Activated naive CD8-positive, alpha-beta T cell treated with anti-CD3 and anti-CD28 coated beads, Interleukin-2, amount 50 U/mL, for 24 hours (primary cell): ENCODE measurements at regions not wholly inside any gene's neighbourhood (a gene's known extent, or its start where the extent isn't known, plus 50 kb on each side); places are given as distances from the start of the nearest gene placed in this dataset.

Experiments used
- ATAC-seq: fragments of 150-1000 bp; cut with Tn5 transposase; one replicate; pipeline ENCODE4 v1.10.0; 2021
- DNase-seq: peaks from one replicate; pipeline ENCODE4 v3.0.0; 2021
- H3K27ac Mint-ChIP-seq: one replicate; pipeline ENCODE4 v1.8.0; 2021; ENCODE audit warnings: mild to moderate bottlenecking, mixed read lengths
- H3K27me3 Mint-ChIP-seq: one replicate; pipeline ENCODE4 v1.8.0; 2021; ENCODE audit warnings: mixed read lengths
- H3K36me3 Mint-ChIP-seq: one replicate; pipeline ENCODE4 v1.8.0; 2021; ENCODE audit warnings: low read depth, mixed read lengths
- H3K4me1 Mint-ChIP-seq: one replicate; pipeline ENCODE4 v1.8.0; 2021; ENCODE audit warnings: mixed read lengths
- H3K4me3 Mint-ChIP-seq: one replicate; pipeline ENCODE4 v1.8.0; 2021; ENCODE audit warnings: mild to moderate bottlenecking, moderate library complexity, mixed read lengths
- H3K9me3 Mint-ChIP-seq: one replicate; pipeline ENCODE4 v1.8.0; 2021; ENCODE audit warnings: mixed read lengths

DNA sequence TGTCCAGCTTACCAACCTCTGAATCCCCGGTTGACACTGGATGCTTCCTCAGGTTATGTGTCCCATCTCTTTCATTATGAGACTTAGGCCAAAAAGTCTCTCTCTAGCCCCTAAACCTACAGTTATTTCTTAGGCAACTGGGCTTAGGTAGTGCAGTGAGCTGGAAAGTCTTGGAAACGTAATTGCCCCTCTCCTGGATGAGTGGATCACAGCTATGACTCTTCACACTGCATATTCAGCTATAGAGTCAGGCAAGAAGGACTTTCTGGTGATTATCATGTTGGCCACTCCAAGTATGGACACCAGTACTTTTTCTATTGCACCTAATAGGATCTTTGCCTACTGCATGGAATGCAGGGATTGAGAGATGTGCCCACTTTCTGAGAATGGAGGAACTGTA lies 458.3 kb upstream of the CELF4 start:
- no peaks in the 10 kb centered on the region for H3K4me1 Mint-ChIP-seq
- ATAC-seq (no peak), DNase-seq (no peak)
- H3K27ac Mint-ChIP-seq = no peak overlapping the region
- H3K9me3 Mint-ChIP-seq = no peaks in the 10 kb centered on the region
- no peaks in the 10 kb centered on the region for H3K36me3 Mint-ChIP-seq
- H3K4me3 Mint-ChIP-seq = no peak overlapping the region
- no peaks in the 10 kb centered on the region for H3K27me3 Mint-ChIP-seq

DNA sequence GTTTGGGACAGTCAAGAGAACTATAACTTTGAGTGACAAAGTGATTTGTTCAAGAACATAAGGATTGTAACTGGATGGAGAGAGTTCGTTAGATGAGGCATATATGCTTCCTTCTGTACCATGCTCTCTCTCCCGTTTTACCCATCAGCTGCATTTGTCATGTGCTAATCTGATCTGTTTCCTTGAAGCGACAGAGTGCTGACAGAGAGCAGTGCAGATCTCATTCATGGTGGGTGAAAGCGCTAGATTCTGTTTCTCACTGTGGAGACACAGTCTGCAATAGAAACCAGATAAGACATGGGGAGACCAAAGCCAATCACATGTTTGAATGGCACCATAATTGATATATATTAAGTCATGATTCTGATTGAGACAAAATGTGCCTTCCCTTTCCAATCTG lies 456.6 kb upstream of the CELF4 start:
- DNase-seq (no peak), ATAC-seq (no peak)
- no peak overlapping the region for H3K4me3 Mint-ChIP-seq
- no peaks in the 10 kb centered on the region for H3K27me3 Mint-ChIP-seq
- no peaks in the 10 kb centered on the region for H3K9me3 Mint-ChIP-seq
- no peak overlapping the region for H3K27ac Mint-ChIP-seq
- H3K36me3 Mint-ChIP-seq = no peaks in the 10 kb centered on the region
- no peaks in the 10 kb centered on the region for H3K4me1 Mint-ChIP-seq

DNA sequence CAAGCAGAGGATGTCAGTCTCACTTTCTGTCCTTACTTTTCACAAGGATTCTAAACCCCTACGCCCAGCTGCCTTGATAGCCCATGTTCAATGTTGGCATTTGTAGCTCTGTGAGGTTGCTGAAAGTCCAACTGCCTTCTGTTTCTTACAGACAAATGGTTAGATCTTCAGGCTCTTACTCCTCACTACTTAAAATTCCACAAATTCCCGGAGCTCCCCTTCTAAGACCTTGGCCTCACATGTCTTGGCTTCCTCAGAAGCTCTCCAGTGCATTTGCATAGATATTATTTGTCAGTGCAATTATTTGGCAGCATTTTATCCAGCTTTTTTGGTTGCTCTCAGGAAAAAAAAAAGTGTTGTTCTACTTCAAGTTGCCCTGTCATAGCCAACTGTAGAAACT lies 453.7 kb upstream of the CELF4 start:
- Mint-ChIP-seq H3K36me3 (peaks cover 3% of the 10 kb centered on the region), H3K9me3 (no peaks in the 10 kb centered on the region)
- no peak for ATAC-seq

DNA sequence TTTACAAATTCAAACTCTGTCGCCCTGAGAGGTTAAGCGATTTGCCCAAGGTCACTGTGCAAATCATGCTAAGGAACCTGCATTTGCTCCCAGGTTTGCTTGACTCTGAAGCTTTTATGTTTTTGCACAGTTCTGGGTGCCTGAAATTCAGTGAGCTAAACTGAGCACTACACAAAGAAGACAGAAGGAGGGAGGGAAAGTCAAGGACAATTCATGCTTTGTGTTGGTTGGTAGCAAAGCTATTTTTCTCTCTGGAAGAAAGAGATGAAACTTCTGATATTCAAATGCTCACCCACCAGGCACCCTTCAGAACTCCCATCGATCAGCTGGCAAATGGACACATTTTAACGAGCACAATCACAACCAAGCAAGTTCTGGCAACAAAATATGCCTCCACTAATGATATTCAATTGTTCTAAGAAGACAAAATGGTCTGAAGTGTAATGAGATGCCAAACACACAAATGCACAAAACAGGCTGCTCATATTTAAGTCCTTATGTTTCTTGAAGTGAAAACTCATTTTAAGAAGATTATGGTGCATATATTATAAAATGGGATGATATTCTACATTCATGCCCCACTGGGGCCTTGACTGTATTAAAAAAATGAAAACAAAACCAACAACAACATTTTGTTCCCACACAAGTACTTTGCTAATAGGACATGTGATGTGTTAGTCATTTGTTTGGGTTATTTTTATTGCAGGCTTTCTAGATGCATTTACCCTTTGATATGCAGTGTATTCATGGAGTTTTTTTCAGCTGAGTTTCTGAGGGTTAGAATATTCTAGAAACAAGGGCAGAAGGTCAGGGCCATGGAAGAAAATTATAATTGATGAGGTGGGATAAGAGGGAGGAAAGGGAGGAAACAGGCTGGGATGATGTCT lies 445.6 kb upstream of the CELF4 start:
- Mint-ChIP-seq H3K27me3 (no peaks in the 10 kb centered on the region), H3K36me3 (peaks cover 3% of the 10 kb centered on the region), H3K27ac (no peak overlapping the region), H3K4me3 (no peak overlapping the region), H3K9me3 (no peaks in the 10 kb centered on the region), H3K4me1 (no peaks in the 10 kb centered on the region)
- ATAC-seq = no peak
- no peak for DNase-seq

More for the DNA sequence above, 453.7 kb upstream of the CELF4 start:
- Mint-ChIP-seq H3K4me1 (no peaks in the 10 kb centered on the region), H3K4me3 (no peak overlapping the region), H3K27me3 (no peaks in the 10 kb centered on the region), H3K27ac (no peak overlapping the region)
- no peak for DNase-seq

DNA sequence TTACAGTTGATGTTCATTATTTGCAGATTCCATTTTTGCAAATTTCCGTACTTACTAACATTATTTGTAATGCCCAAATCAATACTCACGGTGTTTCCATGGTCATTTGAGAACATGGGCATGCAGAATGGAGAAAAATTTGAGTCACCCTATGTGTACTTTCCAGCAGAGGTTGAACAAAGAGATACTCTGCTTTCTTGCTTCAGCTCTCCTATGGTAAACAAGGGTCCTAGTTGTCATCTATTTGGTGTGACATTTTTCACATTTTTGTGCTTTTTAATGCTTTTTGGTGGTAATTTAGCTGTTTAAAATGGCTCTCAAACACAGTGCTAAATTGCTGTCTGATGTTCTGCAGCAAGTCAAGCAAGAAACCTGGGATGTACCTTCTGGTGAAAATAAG lies 444.4 kb upstream of the CELF4 start:
- Mint-ChIP-seq H3K27me3 (no peaks in the 10 kb centered on the region), H3K4me3 (no peak overlapping the region), H3K27ac (no peak overlapping the region), H3K9me3 (no peaks in the 10 kb centered on the region), H3K4me1 (no peaks in the 10 kb centered on the region), H3K36me3 (no peaks in the 10 kb centered on the region)
- no peak for ATAC-seq
- DNase-seq = no peak

DNA sequence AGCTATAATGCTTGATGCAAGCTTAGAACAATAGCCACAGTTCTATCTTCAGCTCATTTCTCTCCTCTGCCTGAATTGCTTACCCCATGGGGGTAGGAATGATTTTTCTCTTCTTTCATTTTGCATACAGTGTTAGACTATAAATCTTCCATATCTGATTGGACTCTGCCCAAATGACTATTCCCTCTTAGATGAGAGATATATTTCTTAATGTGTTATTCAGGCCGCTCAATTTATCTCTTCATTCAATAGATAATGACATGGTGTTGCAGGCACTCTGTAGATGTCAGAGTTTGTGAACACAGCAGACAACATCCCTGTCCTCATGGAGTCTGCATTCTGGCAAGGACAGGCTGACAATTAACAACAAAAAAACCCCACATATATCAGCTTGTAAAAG lies 443.7 kb upstream of the CELF4 start:
- no peak overlapping the region for H3K4me3 Mint-ChIP-seq
- no peaks in the 10 kb centered on the region for H3K27me3 Mint-ChIP-seq
- ATAC-seq = no peak
- no peaks in the 10 kb centered on the region for H3K36me3 Mint-ChIP-seq
- no peak overlapping the region for H3K27ac Mint-ChIP-seq
- H3K4me1 Mint-ChIP-seq = no peaks in the 10 kb centered on the region
- H3K9me3 Mint-ChIP-seq = no peaks in the 10 kb centered on the region
- no peak for DNase-seq

DNA sequence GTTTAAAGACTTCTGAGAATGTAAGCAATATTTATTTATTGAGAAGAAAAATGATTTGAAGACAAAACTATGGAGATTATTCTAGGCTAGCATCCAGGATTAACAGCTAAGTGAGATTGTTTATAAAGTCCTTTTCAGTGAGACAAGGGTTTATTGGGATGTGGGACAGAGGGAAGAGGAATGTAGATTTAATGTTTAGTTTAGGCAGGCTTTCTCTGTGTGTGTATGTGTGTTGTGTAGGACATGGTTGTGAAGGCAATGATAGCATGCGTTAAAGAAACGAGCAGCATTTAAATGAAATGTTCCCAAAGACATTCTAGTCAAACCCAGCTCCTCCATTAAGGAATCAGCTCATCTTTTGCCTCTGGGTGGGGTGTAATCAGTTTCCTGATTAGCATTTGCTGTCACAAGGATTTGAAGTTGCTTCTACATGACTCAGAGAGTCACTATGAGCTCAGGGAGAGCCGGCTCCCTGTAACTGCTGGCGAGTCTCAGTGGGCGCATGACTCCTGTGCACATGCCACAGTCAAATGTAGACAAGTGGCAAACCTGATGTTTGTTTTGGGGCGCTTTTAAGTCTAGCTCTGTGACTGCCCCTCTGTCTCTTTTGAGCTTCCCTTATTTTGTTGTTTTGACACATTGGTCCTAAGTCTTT lies 442.2 kb upstream of the CELF4 start:
- H3K27ac Mint-ChIP-seq = no peak overlapping the region
- DNase-seq = no peak
- H3K4me1 Mint-ChIP-seq = no peaks in the 10 kb centered on the region
- peaks cover 4% of the 10 kb centered on the region for H3K9me3 Mint-ChIP-seq
- ATAC-seq = no peak
- H3K27me3 Mint-ChIP-seq = no peaks in the 10 kb centered on the region
- no peak overlapping the region for H3K4me3 Mint-ChIP-seq
- no peaks in the 10 kb centered on the region for H3K36me3 Mint-ChIP-seq

DNA sequence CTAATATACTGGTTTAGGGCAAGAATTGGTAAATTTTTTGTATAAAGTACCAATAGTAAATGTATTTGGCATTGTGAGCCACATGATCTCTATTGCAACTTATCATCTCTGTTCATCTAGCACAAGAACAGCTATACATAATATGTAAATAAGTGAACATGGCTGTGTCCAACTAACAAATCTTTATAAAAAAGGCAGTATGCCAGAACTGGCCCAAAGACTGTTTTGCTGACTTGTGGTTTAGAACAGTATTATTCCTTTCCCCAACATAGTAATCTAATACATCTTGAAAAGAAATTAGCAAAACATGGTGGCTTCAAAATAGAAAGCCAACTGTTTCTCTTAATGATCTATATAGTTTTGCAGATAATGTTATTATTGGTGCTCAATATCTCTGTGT lies 441.4 kb upstream of the CELF4 start:
- H3K36me3 Mint-ChIP-seq = no peaks in the 10 kb centered on the region
- DNase-seq (no peak), ATAC-seq (no peak)
- H3K9me3 Mint-ChIP-seq = peaks cover 4% of the 10 kb centered on the region
- H3K4me1 Mint-ChIP-seq = no peaks in the 10 kb centered on the region
- no peaks in the 10 kb centered on the region for H3K27me3 Mint-ChIP-seq
- no peak overlapping the region for H3K4me3 Mint-ChIP-seq
- H3K27ac Mint-ChIP-seq = no peak overlapping the region

DNA sequence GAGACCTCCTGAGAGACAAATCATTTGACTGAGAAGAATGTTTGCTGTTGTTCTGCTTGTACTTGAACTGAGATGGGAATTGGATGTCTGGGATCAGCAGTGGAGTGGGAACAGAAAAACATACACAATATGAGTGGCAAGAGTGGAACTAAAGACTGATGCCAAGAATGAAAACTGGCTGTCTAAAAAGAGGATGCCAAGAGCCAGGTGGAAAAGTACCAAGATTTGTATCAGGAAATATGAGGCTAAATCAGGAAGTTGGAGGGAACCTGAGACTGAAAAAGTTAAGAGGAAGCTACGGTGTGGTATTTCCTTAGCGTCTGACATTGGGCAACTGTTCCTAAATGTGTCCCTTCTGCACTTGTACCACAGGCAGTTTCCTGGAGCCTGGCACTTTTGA lies 440.9 kb upstream of the CELF4 start:
- H3K4me1 Mint-ChIP-seq = no peaks in the 10 kb centered on the region
- no peaks in the 10 kb centered on the region for H3K36me3 Mint-ChIP-seq
- H3K27me3 Mint-ChIP-seq = no peaks in the 10 kb centered on the region
- peaks cover 4% of the 10 kb centered on the region for H3K9me3 Mint-ChIP-seq
- H3K4me3 Mint-ChIP-seq = no peak overlapping the region
- DNase-seq = no peak
- H3K27ac Mint-ChIP-seq = no peak overlapping the region
- ATAC-seq = no peak

DNA sequence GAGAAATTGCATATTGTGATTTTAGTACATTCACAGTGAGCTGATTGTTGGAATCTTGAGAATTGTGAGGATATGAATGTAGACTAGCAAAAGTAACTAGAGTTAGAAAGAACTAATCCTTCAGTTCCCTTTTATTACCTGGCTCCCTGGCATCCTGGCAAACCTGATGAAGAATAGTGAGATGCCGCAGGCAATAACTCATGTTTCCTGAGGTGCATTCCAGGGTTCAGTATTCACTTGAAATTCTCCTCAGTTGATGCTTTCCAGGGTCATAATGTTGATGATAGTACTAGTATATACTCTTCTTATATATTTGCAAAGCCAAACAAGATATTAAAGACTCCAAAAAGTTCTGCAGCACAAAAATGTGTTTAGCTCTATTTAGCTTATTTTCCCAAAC lies 432.1 kb upstream of the CELF4 start:
- H3K4me1 Mint-ChIP-seq = no peaks in the 10 kb centered on the region
- ATAC-seq (no peak), DNase-seq (no peak)
- H3K27ac Mint-ChIP-seq = no peak overlapping the region
- no peaks in the 10 kb centered on the region for H3K36me3 Mint-ChIP-seq
- no peaks in the 10 kb centered on the region for H3K27me3 Mint-ChIP-seq
- peaks cover 7% of the 10 kb centered on the region for H3K9me3 Mint-ChIP-seq
- no peak overlapping the region for H3K4me3 Mint-ChIP-seq

DNA sequence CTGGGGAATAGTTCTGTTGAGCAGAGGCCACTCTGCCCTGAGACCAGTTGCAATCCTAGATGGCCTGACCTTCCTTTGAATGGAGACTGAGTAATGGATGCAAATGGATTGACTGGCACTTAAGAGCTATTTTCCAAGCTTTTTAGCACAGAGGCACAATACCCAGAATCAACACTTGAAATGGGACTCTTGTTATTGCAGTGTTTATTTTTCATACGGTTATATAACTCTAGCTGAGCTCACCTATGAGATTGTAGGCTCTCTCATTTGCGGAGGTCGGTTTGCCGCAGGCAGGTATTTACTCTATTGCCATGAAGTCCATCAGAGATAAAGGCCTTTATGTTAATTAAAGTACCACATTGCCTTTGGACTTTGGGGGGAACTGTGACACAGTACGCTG lies 422.3 kb upstream of the CELF4 start:
- no peaks in the 10 kb centered on the region for H3K9me3 Mint-ChIP-seq
- H3K4me3 Mint-ChIP-seq = no peak overlapping the region
- H3K27ac Mint-ChIP-seq = no peak overlapping the region
- DNase-seq = no peak
- no peaks in the 10 kb centered on the region for H3K36me3 Mint-ChIP-seq
- no peak for ATAC-seq
- no peaks in the 10 kb centered on the region for H3K27me3 Mint-ChIP-seq
- no peaks in the 10 kb centered on the region for H3K4me1 Mint-ChIP-seq

DNA sequence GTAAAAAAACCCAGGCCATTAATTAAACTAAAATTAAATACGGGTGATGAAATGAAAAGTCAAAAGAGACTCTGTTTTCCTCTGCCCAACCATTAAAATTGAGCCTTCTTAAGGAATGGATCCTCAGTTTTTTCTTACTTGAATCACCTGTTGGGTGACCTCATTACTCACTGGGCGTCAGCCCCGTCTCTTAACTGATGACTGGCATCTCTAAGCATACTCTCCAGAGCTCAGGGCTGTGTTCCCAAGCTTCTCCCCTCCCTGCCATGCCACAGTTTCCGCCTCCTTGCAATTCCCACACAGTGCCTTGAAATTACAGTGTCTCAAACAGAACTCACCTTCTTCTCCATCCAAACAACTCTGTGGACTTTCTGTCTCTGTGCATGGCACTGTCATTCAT lies 421.1 kb upstream of the CELF4 start:
- Mint-ChIP-seq H3K27me3 (no peaks in the 10 kb centered on the region), H3K27ac (no peak overlapping the region), H3K4me3 (no peak overlapping the region), H3K36me3 (no peaks in the 10 kb centered on the region), H3K9me3 (no peaks in the 10 kb centered on the region), H3K4me1 (no peaks in the 10 kb centered on the region)
- no peak for DNase-seq
- ATAC-seq = no peak

DNA sequence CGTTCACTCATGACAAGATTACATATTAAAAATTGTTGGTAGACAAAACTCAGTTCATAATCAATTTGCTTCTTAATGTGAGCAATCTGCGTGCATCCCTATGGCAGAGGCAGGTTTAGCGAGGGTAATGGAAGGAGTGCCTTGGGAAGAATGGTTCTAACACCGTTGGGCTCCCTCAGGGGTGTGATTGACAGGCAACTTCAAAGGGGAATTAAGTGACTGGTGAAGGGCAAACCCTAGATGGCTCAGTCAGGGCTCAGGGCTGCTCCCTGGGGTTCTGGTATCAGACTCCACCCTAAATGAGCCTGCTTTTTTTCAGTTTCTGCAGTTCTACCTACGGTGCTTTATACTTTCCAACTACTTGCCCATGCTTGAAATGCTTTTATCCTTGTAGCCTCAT lies 419.5 kb upstream of the CELF4 start:
- Mint-ChIP-seq H3K4me3 (no peak overlapping the region), H3K9me3 (no peaks in the 10 kb centered on the region), H3K4me1 (no peaks in the 10 kb centered on the region), H3K36me3 (no peaks in the 10 kb centered on the region), H3K27me3 (no peaks in the 10 kb centered on the region), H3K27ac (no peak overlapping the region)
- no peak for DNase-seq
- no peak for ATAC-seq

DNA sequence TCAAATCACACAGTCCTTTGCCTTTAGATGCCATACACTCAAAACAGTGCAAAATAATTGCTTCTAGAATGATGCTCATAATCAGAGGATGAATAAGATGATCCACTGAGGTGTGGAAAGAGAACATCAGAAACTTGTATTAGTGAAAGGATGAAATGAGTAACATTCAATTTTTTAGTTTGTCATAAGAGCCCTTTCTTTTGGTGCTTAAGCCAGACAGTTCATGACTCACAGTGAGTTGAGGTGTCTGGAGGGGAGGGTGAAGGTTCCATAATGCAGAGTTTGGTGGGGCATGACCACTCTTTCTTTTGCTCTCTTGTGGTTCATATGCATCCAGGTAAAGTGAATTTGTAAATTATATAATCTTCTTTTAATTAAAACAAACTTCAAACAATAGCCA lies 415.0 kb upstream of the CELF4 start:
- Mint-ChIP-seq H3K4me3 (no peak overlapping the region), H3K27ac (no peak overlapping the region), H3K36me3 (no peaks in the 10 kb centered on the region), H3K9me3 (peaks cover 3% of the 10 kb centered on the region), H3K27me3 (no peaks in the 10 kb centered on the region), H3K4me1 (no peaks in the 10 kb centered on the region)
- ATAC-seq = no peak
- no peak for DNase-seq

DNA sequence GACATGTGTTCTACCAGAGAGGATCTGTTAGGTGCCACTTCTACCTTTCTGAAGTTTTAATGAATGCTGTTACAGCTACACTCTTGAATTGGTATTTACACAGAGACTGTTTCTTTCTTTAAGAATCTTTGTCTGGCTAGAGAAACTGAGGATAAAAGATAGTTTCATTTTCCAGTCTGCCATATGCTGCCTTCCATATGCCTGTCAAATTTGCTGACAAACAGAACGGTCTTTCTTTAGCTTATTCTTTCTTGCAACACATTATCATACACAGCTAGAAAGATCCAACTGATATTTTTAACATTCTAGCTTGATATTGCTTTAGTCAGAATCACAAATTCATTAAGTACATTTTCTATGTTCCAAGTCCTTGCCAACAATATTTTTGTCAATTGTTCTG lies 409.8 kb upstream of the CELF4 start:
- Mint-ChIP-seq H3K36me3 (no peaks in the 10 kb centered on the region), H3K27ac (no peak overlapping the region), H3K9me3 (peaks cover 11% of the 10 kb centered on the region), H3K4me1 (no peaks in the 10 kb centered on the region), H3K4me3 (no peak overlapping the region), H3K27me3 (no peaks in the 10 kb centered on the region)
- DNase-seq (no peak), ATAC-seq (no peak)
